ENCODE measurements at regions not wholly inside any gene's neighbourhood (a gene's known extent, or its start where the extent isn't known, plus 50 kb on each side); places are given as distances from the start of the nearest gene placed in this dataset.

DNA sequence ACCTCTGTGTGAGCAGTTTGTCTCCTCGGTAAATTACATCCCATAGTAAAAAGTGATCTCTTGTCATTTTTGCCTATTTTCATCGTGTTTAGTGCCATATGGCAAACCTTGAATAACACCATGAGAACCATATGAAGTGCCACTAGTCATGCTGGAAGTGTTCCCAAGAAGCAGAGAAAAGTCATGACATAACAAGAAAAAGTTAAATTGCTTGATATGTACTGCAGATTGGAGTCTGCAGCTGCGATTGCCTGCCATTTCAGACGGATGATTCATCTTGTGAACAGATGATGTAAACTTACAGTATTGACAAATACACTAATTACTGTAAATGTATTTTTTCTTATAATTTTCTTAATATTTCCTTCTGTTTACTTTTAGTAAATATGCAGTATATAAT lies 846.7 kb downstream of the BCL11A start (continued):
- TF ChIP-seq CHD7 (IDR thresholded peaks at IDR 0.05; ENCODE audit: insufficient replicate concordance, low read length) (no peak), CTCF (IDR thresholded peaks at IDR 0.05; ENCODE audit: control extremely low read depth in 1 of 3, insufficient read depth in 1 of 3, low read depth in 1 of 3, low read length in 3 of 3) (no peak), KDM4A (IDR thresholded peaks at IDR 0.05; ENCODE audit: low read depth, low read length, severe bottlenecking) (no peak), HDAC6 (IDR thresholded peaks at IDR 0.05; ENCODE audit: low read depth, low read length) (no peak), EGR1 (IDR thresholded peaks at IDR 0.05; ENCODE audit: borderline replicate concordance, low read depth, low read length) (no peak), TAF1 (IDR thresholded peaks at IDR 0.05; ENCODE audit: low read depth, low read length) (no peak), NRF1 (IDR thresholded peaks at IDR 0.05; ENCODE audit: low read depth, low read length) (no peak), CREB1 (IDR thresholded peaks at IDR 0.05) (no peak), ZNF274 (IDR thresholded peaks at IDR 0.05; ENCODE audit: borderline replicate concordance, extremely low read depth, low read length) (no peak), CBX8 (IDR thresholded peaks at IDR 0.05; ENCODE audit: borderline replicate concordance, low read depth, low read length) (no peak)
